ENCODE measurements at regions not wholly inside any gene's neighbourhood (a gene's known extent, or its start where the extent isn't known, plus 50 kb on each side); places are given as distances from the start of the nearest gene placed in this dataset.

GRCh38 chr1:56429288-56429687, 150.1 kb downstream of the PLPP3 start:
- TF ChIP-seq SIN3A (IDR thresholded peaks at IDR 0.05; ENCODE audit: low read depth, low read length), result no peak
- TF ChIP-seq NFXL1 (IDR thresholded peaks at IDR 0.05; ENCODE audit: borderline replicate concordance), result no peak
- TF ChIP-seq ATF3 (IDR thresholded peaks at IDR 0.05; ENCODE audit: borderline replicate concordance, extremely low read depth, low read depth, low read length), result no peak
- no peak for TF ChIP-seq EGR1 (IDR thresholded peaks at IDR 0.05; ENCODE audit: borderline replicate concordance in 1 of 2, low read depth in 2 of 2, low read length in 2 of 2)
- TF ChIP-seq, protein P1, sequence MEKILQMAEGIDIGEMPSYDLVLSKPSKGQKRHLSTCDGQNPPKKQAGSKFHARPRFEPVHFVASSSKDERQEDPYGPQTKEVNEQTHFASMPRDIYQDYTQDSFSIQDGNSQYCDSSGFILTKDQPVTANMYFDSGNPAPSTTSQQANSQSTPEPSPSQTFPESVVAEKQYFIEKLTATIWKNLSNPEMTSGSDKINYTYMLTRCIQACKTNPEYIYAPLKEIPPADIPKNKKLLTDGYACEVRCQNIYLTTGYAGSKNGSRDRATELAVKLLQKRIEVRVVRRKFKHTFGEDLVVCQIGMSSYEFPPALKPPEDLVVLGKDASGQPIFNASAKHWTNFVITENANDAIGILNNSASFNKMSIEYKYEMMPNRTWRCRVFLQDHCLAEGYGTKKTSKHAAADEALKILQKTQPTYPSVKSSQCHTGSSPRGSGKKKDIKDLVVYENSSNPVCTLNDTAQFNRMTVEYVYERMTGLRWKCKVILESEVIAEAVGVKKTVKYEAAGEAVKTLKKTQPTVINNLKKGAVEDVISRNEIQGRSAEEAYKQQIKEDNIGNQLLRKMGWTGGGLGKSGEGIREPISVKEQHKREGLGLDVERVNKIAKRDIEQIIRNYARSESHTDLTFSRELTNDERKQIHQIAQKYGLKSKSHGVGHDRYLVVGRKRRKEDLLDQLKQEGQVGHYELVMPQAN (conservative IDR thresholded peaks at IDR 0.05), result no peak
